Bone marrow (tissue), 2 donors: ENCODE measurements at regions not wholly inside any gene's neighbourhood (a gene's known extent, or its start where the extent isn't known, plus 50 kb on each side); places are given as distances from the start of the nearest gene placed in this dataset.

Experiments
- DNase-seq, 2 donors: peaks; one replicate each; lab custom pipeline; 2025; lab: John Stamatoyannopoulos, UW

- DNase-seq = no peak
These were observed 105.0 kb downstream of the SPRY2 start for GRCh38 chr13:80235967-80236302.

DNA sequence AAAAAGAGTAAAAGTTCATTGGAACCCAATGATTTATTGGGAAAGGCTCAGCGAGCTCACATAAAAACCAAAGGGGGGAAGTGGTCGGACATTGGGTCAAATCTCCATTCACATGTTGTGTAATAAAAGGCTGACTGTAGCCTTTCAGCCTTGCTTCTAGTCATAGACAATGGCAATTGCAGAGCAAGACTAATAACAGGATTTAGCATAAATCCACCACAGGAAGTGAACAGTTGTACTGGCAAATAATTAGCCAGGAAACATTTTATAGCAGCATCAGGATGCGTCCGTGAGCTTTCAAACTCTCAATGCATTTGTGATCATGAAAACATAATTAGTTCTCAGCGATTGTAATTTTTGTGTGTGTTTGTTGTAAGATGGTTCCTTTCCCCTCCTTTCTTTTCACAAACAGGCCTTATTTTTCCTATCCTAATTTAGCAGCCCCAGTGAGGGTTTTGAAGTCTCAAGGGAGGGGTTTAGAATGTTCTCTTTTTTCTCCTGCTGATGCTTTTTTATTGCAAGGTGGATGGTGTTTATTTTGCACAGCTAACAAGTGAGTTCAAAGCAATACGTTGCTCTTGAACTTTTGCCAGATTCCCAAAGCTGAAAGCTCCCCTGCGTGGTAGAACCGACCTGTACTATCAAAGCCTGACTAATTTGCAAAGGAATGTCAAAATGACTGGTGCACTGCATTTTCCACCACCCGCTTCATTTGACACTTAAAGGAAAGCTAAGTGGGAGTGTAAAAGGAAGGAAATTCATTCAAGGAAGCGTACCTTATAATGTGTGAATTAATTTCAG, 105.6 kb downstream of the SPRY2 start:
- no peak for DNase-seq

DNA sequence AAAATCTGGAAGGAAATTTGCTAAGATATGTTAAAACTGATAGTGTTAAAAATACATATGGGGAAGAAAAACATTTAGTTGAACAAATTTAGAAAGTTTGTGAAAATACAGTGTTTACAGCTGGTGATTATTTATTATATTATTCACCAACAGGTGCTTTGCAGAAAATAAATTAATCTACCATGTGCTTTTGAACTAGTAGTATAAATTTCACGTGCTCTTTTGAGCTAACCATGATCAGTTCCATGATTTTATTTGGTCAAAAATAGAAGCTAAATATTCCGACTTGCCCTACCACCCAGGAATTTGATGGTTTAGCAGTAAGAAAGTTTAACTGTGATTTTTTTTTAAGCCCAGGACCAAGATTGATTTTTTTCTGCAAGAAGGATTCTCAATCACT, 113.3 kb downstream of the SPRY2 start:
- no peak for DNase-seq

GRCh38 chr13:80226645-80227044, 114.3 kb downstream of the SPRY2 start:
- DNase-seq = no peak

DNA sequence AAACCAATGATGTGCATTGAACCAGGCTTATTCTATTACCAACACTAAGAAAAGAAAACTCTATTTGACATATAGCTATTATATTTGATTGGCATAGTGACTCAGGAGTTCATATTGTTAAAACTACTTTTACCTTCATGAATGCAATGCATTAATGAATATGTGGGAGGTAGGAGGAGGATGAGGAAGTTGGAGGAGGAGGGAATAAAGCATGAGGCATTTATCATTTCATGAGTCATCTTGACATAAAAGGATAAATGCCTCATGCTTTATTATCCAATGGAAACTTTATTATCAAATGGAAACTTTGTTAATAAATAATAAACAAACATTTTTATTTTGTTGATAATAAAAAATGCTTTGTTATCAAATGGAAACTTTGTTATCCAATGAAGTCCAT, 116.5 kb downstream of the SPRY2 start:
- no peak for DNase-seq

DNA sequence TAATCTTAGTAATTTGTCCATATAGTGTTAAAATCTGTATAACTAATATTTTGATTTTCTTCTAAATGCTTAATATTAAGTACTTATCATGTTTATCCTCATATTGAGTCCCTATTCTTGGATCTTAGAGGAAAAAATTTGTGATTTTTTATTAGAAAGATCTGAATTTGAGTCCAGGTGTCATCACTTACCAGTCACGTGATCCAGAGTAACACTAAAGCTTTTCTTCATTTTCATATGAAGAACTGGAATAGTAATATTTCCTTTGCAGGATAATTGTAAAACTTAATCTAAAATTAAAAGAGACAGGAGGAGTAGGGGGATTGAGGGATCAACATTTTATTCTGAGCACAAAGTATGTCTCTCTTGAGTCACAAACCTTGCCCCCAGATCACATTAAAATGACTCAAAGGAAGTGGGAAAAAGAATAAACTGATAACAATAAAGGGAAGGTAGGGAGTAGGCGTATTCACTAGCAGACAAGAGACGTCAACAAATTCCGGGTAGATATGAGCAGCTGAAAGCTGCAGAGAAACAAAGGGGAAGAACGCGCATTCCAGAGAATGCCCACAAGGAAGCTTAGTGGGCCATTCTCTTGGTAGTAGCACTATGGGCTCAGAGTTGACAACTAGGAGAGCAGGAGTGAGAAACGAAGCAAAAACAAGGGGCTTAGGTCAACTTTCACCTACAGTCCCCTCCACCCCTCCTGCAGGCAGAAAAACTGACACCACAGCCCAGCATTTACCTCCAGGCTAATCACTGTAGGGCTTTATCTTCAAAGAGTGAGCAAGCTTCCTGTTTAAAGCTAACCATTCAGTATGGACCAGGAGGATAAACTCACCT, 123.1 kb downstream of the SPRY2 start:
- DNase-seq = no peak

GRCh38 chr13:80215368-80215767, 125.6 kb downstream of the SPRY2 start:
- DNase-seq = no peak

DNA sequence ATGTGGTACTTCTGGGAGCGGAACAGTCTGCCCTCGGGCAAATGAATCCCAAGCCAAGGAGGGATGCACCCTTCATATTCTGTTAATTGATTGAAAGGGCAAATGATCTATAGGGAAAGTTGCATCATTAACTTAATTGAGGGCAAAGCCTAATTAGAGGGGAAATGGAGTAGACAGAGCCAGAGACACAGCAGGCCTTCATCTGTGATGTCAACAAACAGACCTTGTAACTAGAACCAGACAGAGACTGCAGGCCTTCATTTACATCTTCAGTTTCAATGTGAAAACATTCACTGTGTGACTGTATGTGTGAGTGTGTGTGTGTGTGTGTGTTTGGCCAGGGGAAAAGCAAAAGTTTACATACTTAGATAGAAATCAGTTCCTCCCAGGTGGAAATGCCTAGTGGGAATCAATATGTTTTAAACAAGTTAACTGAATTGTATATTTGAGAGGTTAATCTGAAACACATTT, 126.4 kb downstream of the SPRY2 start:
- no peak for DNase-seq

DNA sequence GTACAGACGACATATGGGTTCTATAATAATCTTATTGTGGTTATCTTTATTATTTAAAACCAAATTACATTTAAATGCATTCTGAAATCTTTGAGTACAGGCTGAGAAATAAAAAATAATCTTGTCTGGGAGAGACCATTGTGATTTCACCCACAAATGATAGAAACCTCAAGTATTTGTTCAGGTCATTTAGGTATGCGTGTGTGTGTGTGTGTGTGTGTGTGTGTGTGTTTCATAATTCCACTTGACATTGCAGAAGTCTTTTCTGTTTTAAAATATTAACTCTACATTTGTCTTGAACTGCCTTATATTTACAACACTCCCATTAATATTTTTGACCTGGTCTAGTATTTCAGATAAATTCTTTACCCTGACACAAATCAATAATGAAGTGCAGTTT, 126.9 kb downstream of the SPRY2 start:
- DNase-seq = no peak

- DNase-seq = no peak
These were observed 127.7 kb downstream of the SPRY2 start for GRCh38 chr13:80213201-80213600.

DNA sequence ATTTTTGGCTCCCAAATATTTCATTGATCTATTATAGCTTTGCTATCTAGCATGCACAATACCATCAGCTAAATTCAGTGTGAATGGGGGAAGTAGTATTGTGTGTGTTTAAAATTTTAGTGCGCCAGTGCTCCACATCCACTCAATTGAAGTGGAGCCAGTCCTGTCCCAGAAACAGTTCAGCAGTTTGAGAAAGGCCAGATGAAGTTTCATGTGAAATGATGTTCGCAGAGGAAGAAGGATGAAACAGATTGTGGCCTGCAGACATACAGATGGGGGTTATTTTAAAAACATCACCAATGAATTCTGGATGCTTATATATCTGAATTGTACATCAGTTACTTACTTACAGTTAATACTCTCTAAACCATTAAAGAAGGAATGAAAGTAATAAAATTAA, 129.4 kb downstream of the SPRY2 start:
- DNase-seq = no peak

GRCh38 chr13:80204642-80205041, 136.3 kb downstream of the SPRY2 start:
- no peak for DNase-seq

- DNase-seq = no peak
These were observed 137.4 kb downstream of the SPRY2 start for GRCh38 chr13:80203496-80203895.

DNA sequence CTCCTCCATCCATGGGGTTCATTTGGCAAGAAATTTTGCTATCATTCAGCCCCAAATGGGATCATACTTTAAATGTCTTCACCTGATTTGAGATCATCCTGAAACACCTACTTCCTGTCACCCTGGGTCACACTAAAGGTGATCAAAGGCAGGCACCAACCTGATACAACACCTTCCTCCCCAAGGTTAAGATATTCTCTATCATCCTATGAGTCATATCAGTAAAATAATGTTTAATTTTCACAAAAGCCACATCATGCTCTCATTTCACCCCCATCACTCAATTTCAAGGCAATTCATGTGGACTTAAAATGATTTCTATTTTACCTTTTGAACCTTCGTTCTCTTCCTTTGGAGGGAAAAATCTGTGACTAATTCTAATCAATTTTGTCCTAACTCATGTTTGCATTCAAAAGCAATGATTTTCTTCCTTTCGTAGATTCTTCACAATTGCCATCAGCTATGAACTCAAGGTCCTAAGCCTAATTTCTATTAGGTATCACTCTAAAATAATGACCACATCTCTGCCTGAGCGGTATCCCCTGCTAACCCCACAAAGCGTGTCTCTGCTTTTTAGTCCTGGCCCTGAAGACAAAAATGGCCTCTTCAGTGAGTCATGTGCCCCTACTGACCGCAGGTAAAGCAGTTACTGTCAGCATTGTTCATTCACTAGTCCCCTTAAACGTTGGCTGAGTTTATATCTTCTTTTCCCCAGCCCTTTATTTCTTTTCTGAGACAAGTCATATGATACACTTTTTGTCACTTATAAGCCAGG, 139.0 kb downstream of the SPRY2 start:
- DNase-seq = no peak

- no peak for DNase-seq
These were observed 141.2 kb downstream of the SPRY2 start for GRCh38 chr13:80199585-80200292.

DNA sequence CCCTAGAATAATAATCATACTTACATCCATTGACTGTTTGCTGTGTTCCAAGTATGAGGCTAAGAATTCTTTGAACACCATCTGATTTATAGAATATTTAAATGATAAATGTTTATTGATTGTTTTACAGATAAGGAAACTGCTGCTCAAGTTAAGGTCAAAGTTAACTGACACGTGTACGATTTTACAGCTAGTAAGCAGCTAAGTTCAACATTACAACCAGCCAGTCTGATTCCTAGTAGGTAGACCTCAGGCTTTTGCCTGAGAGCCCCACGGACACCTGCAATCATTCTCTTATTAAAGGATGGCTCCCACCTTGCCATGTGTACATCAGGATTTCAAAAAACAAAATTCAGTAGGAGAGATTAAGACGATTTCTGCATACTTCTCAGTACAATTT, 141.9 kb downstream of the SPRY2 start:
- no peak for DNase-seq

DNA sequence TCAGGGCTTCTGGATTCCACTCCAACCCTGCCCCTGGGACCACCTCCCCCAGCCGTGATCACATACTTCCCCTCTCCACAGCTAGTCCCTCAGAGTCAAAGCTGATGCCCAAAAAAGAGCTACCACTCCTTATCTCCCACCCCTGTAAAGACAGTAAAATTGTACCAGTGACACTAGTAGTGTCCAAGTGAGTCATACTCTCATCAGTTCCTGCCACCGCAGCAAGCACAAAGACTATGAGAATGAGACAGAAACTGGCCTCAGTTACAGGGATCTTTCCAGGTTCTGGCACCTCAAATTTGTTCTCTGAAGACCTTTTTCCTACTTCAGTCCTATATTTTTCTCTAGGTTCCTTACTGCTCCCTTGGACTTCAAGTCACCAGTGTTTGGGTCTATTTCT, 144.2 kb downstream of the SPRY2 start:
- no peak for DNase-seq

- no peak for DNase-seq
These were observed 145.3 kb downstream of the SPRY2 start for GRCh38 chr13:80195649-80196048.

DNA sequence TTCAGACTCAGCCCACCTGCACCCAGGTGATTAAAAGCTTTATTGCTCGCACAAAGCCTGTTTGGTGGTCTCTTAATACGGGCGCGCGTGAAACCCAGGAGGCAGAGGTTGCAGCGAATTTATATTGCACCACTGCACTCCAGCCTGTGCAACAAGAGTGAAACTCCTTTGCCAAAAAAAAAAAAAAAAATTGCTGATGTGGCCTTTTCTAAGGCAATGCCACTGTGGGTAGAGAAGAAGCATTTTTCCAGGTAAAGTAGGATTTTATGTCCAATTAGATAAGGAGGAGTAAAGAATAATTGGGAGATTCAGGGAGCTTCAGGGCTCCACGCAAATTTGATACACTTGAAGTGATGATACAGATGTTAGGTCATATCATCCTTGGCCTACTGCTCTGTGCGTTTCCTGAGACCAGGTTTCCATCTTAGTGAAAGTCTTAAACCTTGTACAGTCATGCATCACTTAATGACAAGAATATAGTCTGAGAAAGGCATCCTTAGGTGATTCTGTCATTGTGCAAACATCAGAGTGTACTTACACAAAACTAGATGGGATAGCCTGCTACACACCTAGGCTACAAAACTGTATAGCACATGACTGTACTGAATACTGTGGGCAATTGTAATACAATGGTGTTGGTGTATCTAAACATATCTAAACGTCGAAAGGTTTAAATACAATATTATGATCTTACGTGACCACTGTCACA, 150.9 kb downstream of the SPRY2 start:
- no peak for DNase-seq

- no peak for DNase-seq
These were observed 160.1 kb downstream of the SPRY2 start for GRCh38 chr13:80180740-80181355.

DNA sequence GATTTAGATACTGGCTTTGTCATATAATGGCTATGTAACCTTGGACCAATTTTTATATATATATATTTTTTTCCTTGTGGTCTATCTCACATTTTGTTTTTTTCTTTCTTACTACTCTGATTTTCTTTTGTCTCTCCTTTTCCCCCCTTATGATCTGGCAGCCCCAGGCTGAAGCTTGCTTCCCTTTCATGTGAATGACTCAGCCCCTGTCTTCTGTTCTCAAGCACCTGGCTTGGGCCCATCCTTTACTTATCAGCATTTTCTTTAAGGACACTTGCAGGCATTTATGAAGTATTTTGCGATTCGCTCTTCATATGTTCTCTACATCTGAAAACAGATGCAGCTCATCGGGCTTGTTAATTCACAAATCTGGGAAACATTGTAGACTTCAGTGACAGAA, 163.6 kb downstream of the SPRY2 start:
- DNase-seq = no peak
